K562 (cell line): ENCODE measurements at regions not wholly inside any gene's neighbourhood (a gene's known extent, or its start where the extent isn't known, plus 50 kb on each side); places are given as distances from the start of the nearest gene placed in this dataset.

Experiments used
- ATAC-seq: fragments of 200-7000 bp; cut with Tn5 transposase; 3 replicates; pipeline ENCODE4 v1.9.1; 2020; ENCODE audit warnings: moderate library complexity
- BruUV-seq: library from RNA; stranded (reverse); fragments of 400-500 nt; replicated peaks from 2 replicates; lab custom pipeline; 2021; lab: Mats Ljungman, UMichigan
- CTCF ChIA-PET: fragments of 300-600 bp; formaldehyde crosslinking; extraction: SDS; loops from one replicate; lab custom pipeline; 2021; ENCODE audit warnings: low intra/inter-chr PET ratio; lab: Yijun Ruan, JAX
- POLR2A ChIA-PET: fragments of 300-600, 350-650 bp; sonication (Branson Sonifier 250); formaldehyde crosslinking; extraction: SDS; loops from one replicate; lab custom pipeline; 2021; ENCODE audit warnings: antibody characterized with exemption, inconsistent platforms; lab: Yijun Ruan, JAX
- DNase-seq, 4 experiments: peaks; one replicate each; pipeline versions ENCODE4 v3.0.0 to v3.0.0-alpha.2; 2011 to 2018; ENCODE audit warnings: low spot score in 3 of 4, mixed read lengths in 3 of 4; ENCODE audit errors: extremely low read depth in 1 of 4
- FAIRE-seq: peaks from 2 replicates; lab custom pipeline; 2011; peaks lifted over from hg19 to GRCh38; lab: Jason Lieb, UNC
- H2AFZ ChIP-seq: 2 replicates; pipeline ENCODE4 v1.6.0; 2011; ENCODE audit warnings: low read depth, low read length, control low read depth, inconsistent platforms
- H3K27ac ChIP-seq: fragments of 200-600 bp; 3 replicates; pipeline ENCODE4 v1.8.0; 2011; ENCODE audit warnings: low read depth, mild to moderate bottlenecking, control low read depth, inconsistent platforms, low read length, moderate library complexity, mixed read lengths; ENCODE audit errors: extremely low read depth
- H3K27me3 ChIP-seq, 2 experiments: fragments of 300-600 bp in 1 of 2; 2 replicates in 1 of 2; 3 replicates in 1 of 2; pipeline versions ENCODE4 v1.6.0 to v1.8.0; 2011; ENCODE audit warnings: inconsistent platforms in 2 of 2, low read length in 2 of 2, mild to moderate bottlenecking in 1 of 2, mixed read lengths in 1 of 2, moderate library complexity in 1 of 2; ENCODE audit not compliant: control insufficient read depth in 2 of 2, insufficient read depth in 2 of 2
- H3K36me3 ChIP-seq: fragments of 300-600 bp; 3 replicates; pipeline ENCODE4 v1.8.0; 2011; ENCODE audit warnings: mild to moderate bottlenecking, low read length, inconsistent platforms; ENCODE audit not compliant: control insufficient read depth, insufficient read depth
- H3K4me1 ChIP-seq, 2 experiments: fragments of 200-600 bp in 1 of 2; replicated peaks in 1 of 2; 2 replicates in 1 of 2; 3 replicates in 1 of 2; pipeline versions ENCODE4 v1.5.1 to v1.8.0; 2011; ENCODE audit warnings: inconsistent platforms in 2 of 2, low read length in 2 of 2, mild to moderate bottlenecking in 1 of 2, mixed read lengths in 1 of 2, moderate library complexity in 1 of 2; ENCODE audit not compliant: control insufficient read depth in 2 of 2, insufficient read depth in 2 of 2
- H3K4me2 ChIP-seq: 2 replicates; pipeline ENCODE4 v1.6.1; 2011; ENCODE audit warnings: low read length, control low read depth, inconsistent platforms, mixed read lengths; ENCODE audit not compliant: insufficient read depth
- H3K4me3 ChIP-seq: fragments of 200-600 bp; sonication (generic), shearing (Covaris generic); 2 replicates; pipeline ENCODE4 v1.5.1; 2016; ENCODE audit warnings: control low read depth, inconsistent platforms
- H3K79me2 ChIP-seq: fragments of 200-600 bp; 3 replicates; pipeline ENCODE4 v1.8.0; 2011; ENCODE audit warnings: low read length, inconsistent platforms; ENCODE audit not compliant: control insufficient read depth, insufficient read depth
- H3K9ac ChIP-seq, 2 experiments: 2 replicates each; pipeline versions ENCODE4 v1.6.0 to v1.6.1; 2011; ENCODE audit warnings: low read depth in 2 of 2, low read length in 2 of 2, control low read depth in 1 of 2, inconsistent platforms in 1 of 2, mild to moderate bottlenecking in 1 of 2, mixed read lengths in 1 of 2; ENCODE audit not compliant: insufficient read depth in 1 of 2
- H3K9me1 ChIP-seq: one replicate; pipeline ENCODE4 v1.6.0; 2011; ENCODE audit warnings: inconsistent platforms, mild to moderate bottlenecking, low read length, moderate library complexity; ENCODE audit not compliant: control insufficient read depth, insufficient read depth
- H3K9me3 ChIP-seq: replicated peaks from 2 replicates; pipeline ENCODE4 v1.5.1; 2011; ENCODE audit warnings: low read depth, low read length, inconsistent platforms; ENCODE audit not compliant: control insufficient read depth, insufficient read depth
- H4K20me1 ChIP-seq: replicated peaks from 2 replicates; pipeline ENCODE4 v1.6.1; 2011; ENCODE audit warnings: low read length, inconsistent platforms, mixed read lengths; ENCODE audit not compliant: control insufficient read depth, insufficient read depth
- ARID2 ChIP-seq: fragments of 450-650 bp; IDR thresholded peaks from 2 replicates; pipeline ENCODE4 v1.6.1; 2017; ENCODE audit warnings: antibody characterized with exemption, mild to moderate bottlenecking
- ELF4 ChIP-seq: fragments of 450-650 bp; formaldehyde crosslinking; IDR thresholded peaks from 2 replicates; pipeline ENCODE4 v1.4.0; 2022; ENCODE audit warnings: missing genetic modification characterization
- HMBOX1 ChIP-seq: sonication (generic); IDR thresholded peaks from 2 replicates; pipeline ENCODE4 v1.6.1; 2016
- MNT ChIP-seq, 2 experiments: fragments of 450-650 bp; conservative IDR thresholded peaks; 2 replicates each; pipeline ENCODE4 v1.6.1; 2017; ENCODE audit warnings: mild to moderate bottlenecking in 2 of 2, moderate library complexity in 2 of 2
- SMAD2 ChIP-seq: fragments of 150-350 bp; IDR thresholded peaks from 2 replicates; pipeline ENCODE4 v1.6.1; 2014; ENCODE audit warnings: low read depth, mild to moderate bottlenecking, low read length
- SREBF2 ChIP-seq: sonication (generic); formaldehyde crosslinking; IDR thresholded peaks from 2 replicates; pipeline ENCODE4 v1.4.0; 2020; ENCODE audit warnings: mild to moderate bottlenecking, missing genetic modification reagents
- TAF15 ChIP-seq: fragments of 200-400 bp; formaldehyde crosslinking; IDR thresholded peaks from 2 replicates; pipeline ENCODE4 v1.6.1; 2017; ENCODE audit warnings: mild to moderate bottlenecking, low read depth, low read length, moderate library complexity
- ZC3H4 ChIP-seq: sonication (generic); formaldehyde crosslinking; IDR thresholded peaks from 2 replicates; pipeline ENCODE4 v1.9.0; 2021; ENCODE audit warnings: missing genetic modification reagents, borderline replicate concordance
- ZFP1 ChIP-seq: fragments of 450-650 bp; formaldehyde crosslinking; IDR thresholded peaks from 2 replicates; pipeline ENCODE4 v1.4.0; 2020; ENCODE audit warnings: mild to moderate bottlenecking, mixed read lengths
- ZNF133 ChIP-seq: fragments of 250-450 bp; sonication (Bioruptor Pico); IDR thresholded peaks from 2 replicates; pipeline ENCODE4 v1.4.0; 2020; ENCODE audit warnings: mild to moderate bottlenecking
- ZNF24 ChIP-seq: fragments of 450-650 bp; IDR thresholded peaks from 2 replicates; pipeline ENCODE4 v1.6.1; 2016
- ZNF740 ChIP-seq, 3 experiments: fragments of 200-800 bp in 1 of 3; sonication (Bioruptor generic) in 1 of 3; sonication (generic) in 1 of 3; formaldehyde crosslinking in 1 of 3; IDR thresholded peaks; 2 replicates each; pipeline versions ENCODE4 v1.6.1 to v1.8.0; 2016 to 2022; ENCODE audit warnings: mild to moderate bottlenecking in 2 of 3, missing compliant biosample characterization in 2 of 3, missing genetic modification characterization in 2 of 3, missing genetic modification reagents in 1 of 3
- ZSCAN32 ChIP-seq: fragments of 450-650 bp; formaldehyde crosslinking; IDR thresholded peaks from 2 replicates; pipeline ENCODE4 v1.4.0; 2020; ENCODE audit warnings: mild to moderate bottlenecking, moderate library complexity
- WGBS: fragments of 100-300 bp; shearing (Covaris generic); methylation state at CpG from one replicate; pipeline ENCODE4 v1.1.6; 2016; ENCODE audit warnings: low coverage, mixed read lengths; ENCODE audit not compliant: insufficient coverage; ENCODE audit errors: missing lambda C conversion rate; 5-methylcytosine and 5-hydroxymethylcytosine counted together
- in situ Hi-C: fragments of 300-500 bp; cut with MboI; formaldehyde crosslinking; loops from 4 replicates; pipeline ENCODE4 v1.15.0; 2018; ENCODE audit warnings: inconsistent platforms, mixed read lengths
- intact Hi-C: fragments of 100-400 bp; cut with micrococcal nuclease; formaldehyde crosslinking; loops from 2 replicates; pipeline ENCODE4 v1.14.2; 2022
- TF ChIP-seq, protein P1 (sequence below): sonication (generic); formaldehyde crosslinking; IDR thresholded peaks from 2 replicates; pipeline ENCODE4 v1.5.0; 2020; ENCODE audit warnings: missing genetic modification reagents
- TF ChIP-seq, protein P2 (sequence below), 2 experiments: fragments of 450-650 bp in 1 of 2; sonication (generic) in 1 of 2; formaldehyde crosslinking in 1 of 2; IDR thresholded peaks in 1 of 2; conservative IDR thresholded peaks in 1 of 2; 2 replicates each; pipeline versions ENCODE4 v1.6.1 to v1.8.1; 2016 to 2023; ENCODE audit warnings: mild to moderate bottlenecking in 2 of 2, moderate library complexity in 2 of 2, inconsistent platforms in 1 of 2, missing genetic modification reagents in 1 of 2

DNA sequence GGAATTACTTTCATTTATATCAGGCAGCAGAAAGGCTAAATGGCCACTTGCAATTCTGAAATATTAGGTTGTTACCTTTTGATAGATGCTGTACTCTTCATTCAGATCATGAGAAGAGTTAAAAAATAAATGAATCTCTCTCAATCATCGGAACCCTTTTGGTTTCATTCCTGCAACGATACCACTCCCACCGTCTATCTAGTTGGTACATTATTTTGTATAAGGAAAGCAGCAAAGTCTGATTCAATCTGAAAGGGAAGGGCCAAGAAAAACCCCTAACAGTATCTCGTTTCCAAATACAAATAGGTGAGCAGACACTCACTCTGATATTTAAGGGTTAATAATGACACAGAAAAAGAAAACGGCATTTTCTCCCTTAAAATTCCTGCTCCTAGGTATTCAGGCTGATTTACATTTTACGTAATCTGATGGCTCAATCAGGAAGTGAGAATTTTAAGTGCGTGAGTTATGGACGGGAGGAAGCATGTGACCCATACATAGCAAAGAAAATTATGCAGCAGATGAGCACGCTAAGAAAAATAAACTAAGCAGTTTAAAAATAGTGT, 209.4 kb upstream of the KLF14 start:
- Histone ChIP-seq H3K36me3 (no peaks in the 10 kb centered on the region), H4K20me1 (no peaks in the 10 kb centered on the region), H2AFZ (peak overlapping the region; percentile 97), H3K9me3 (no peaks in the 10 kb centered on the region), H3K4me3 (peak overlapping the region; percentile 25), H3K79me2 (peaks cover 3% of the 10 kb centered on the region; the same call in 1 of the 3 replicates), H3K9me1 (no peaks in the 10 kb centered on the region), H3K4me1 (peaks cover 0 to 18% of the 10 kb centered on the region in 2 experiments; a peak in 4 of 5 replicates), H3K27me3 (no peaks in the 10 kb centered on the region), H3K9ac (peak overlapping the region in 1 of 2 experiments; percentile 87; a peak in 2 of 4 replicates), H3K4me2 (peak overlapping the region; percentile 65), H3K27ac (peak overlapping the region; percentile 93; the same call in 2 of the 3 replicates)
- CTCF ChIA-PET, result no interaction called here
- no TSS peak for BruUV-seq
- peak in 2 of 4 experiments; percentile 56 to 67 for DNase-seq
- POLR2A ChIA-PET, result interaction anchor here (1.7 to 1.8 kb wide), 2 partner anchors 13 to 16 kb away, joined by 5 to 7 read pairs; no protein-coding TSS in a partner anchor
- FAIRE-seq, result no peak
- in situ Hi-C loops, result no loop called here
- intact Hi-C loops, result loop anchor here (2.0 kb wide), 2 partner anchors 17 to 31 kb away; no protein-coding TSS in a partner anchor
- ATAC-seq, result peak; percentile 34
- under 1% methylated on average over 9 of the region's 9 CpGs for WGBS
- no peak for TF ChIP-seq ZNF740 (CRISPR knock-in tag; IDR thresholded peaks at IDR 0.05)
- TF ChIP-seq ZNF740 (tag; IDR thresholded peaks at IDR 0.05), result no peak
- no peak for TF ChIP-seq ZSCAN32 (CRISPR knock-in tag)
- no peak for TF ChIP-seq TAF15
- TF ChIP-seq HMBOX1, result no peak
- TF ChIP-seq ZNF24, result no peak
- TF ChIP-seq SREBF2 (CRISPR knock-in tag), result no peak
- peak; percentile 19 to 20; a peak in 1 of 4 replicates for TF ChIP-seq MNT (conservative IDR thresholded peaks at IDR 0.05)
- TF ChIP-seq ZFP1, result no peak
- TF ChIP-seq, protein P1, sequence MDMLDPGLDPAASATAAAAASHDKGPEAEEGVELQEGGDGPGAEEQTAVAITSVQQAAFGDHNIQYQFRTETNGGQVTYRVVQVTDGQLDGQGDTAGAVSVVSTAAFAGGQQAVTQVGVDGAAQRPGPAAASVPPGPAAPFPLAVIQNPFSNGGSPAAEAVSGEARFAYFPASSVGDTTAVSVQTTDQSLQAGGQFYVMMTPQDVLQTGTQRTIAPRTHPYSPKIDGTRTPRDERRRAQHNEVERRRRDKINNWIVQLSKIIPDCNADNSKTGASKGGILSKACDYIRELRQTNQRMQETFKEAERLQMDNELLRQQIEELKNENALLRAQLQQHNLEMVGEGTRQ (CRISPR knock-in tag), result peak; percentile 71
- no peak for TF ChIP-seq ARID2
- no peak for TF ChIP-seq ZNF133 (CRISPR knock-in tag)
- TF ChIP-seq ELF4 (CRISPR knock-in tag), result 0 out of 2 replicates have a peak, but pooled peaks have one; percentile 5
- TF ChIP-seq ZC3H4 (CRISPR knock-in tag), result no peak
- TF ChIP-seq SMAD2, result no peak
- TF ChIP-seq, protein P2, sequence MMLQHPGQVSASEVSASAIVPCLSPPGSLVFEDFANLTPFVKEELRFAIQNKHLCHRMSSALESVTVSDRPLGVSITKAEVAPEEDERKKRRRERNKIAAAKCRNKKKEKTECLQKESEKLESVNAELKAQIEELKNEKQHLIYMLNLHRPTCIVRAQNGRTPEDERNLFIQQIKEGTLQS (IDR thresholded peaks at IDR 0.05), result peak; percentile 20; the same call in 1 of the 2 replicates
- TF ChIP-seq, protein P2 (CRISPR knock-in tag; conservative IDR thresholded peaks at IDR 0.05), result no peak
